Stimulated activated CD8-positive, alpha-beta memory T cell treated with anti-CD3 and anti-CD28 coated beads, Interleukin-7, amount 100 ng/mL, for 48 hours (primary cell): ENCODE measurements at regions not wholly inside any gene's neighbourhood (a gene's known extent, or its start where the extent isn't known, plus 50 kb on each side); places are given as distances from the start of the nearest gene placed in this dataset.

Experiments used
- DNase-seq, 2 donors: peaks; one replicate each; pipeline ENCODE4 v3.0.0-alpha.2; 2020; ENCODE audit warnings: low read depth in 1 of 2; ENCODE audit errors: extremely low read depth in 1 of 2

DNA sequence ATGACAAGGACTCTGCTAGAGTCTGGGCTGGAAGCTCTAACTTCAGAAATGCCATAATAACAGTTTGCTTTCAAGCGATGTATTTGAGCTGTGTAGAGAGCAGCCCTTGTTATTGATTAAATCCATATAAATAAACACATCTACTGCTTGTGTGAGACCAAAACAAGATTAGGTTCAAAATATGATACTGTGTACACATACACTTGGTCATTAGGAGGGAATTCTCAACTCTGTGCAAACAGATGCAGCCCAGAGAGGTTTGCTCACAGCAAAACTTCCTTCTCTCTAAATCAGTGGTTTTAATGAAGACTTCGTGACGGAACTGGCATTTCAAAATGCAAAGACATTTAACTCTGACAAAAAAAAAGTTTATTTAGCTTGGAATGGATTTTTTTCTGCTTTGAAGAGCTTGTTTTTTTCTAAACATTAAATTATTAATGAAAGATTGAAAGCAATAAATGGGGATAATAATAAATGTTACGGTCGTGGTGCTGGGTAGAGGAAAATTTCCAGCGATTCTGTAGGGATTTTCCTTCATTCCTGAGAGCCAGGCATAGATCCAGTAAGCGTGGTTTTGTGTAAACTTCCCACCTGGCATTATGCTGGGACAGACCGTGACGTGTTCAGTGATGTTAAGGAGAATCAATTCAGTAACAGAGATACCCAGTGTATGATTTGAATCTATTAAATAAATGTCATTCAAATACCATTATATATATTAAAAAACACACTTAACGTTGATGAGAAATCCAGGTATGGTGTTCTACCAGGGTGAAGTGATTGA, 213.7 kb downstream of the TEX29 start:
- no peak for DNase-seq

GRCh38 chr13:111534751-111535522, 214.5 kb downstream of the TEX29 start:
- no peak for DNase-seq

- no peak for DNase-seq
Observed at GRCh38 chr13:111535523-111535811, 215.0 kb downstream of the TEX29 start.

DNA sequence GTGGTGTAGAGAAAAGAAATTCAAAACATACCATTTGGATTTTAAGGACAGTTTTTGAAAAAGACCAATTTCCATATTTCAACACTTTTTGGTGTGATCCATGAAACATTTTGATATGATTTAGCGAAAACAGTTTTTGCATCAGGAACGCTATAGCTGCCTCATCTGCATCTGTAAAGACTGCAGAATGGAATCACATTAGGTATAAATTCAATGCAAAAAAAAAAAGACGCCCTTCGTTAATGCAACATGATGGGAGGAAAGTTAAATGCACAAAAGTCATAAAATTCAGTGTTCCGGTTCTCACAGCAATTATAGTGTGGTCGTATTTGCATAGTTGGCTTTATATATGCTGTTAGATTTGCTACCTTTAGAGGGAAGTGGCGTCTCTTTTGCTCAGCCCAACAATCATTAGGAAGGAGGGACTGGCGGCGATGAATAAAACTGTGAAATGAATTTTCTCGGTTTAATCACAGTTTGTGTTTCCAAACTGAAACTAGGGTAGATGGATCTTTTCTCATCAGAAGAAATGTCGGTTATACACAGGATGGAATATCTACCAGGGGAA, 215.7 kb downstream of the TEX29 start:
- DNase-seq: no peak

- DNase-seq: no peak
Observed at GRCh38 chr13:111537115-111537728, 216.8 kb downstream of the TEX29 start.

GRCh38 chr13:111537843-111538499, 217.5 kb downstream of the TEX29 start:
- DNase-seq: no peak

- no peak for DNase-seq
Observed at GRCh38 chr13:111539252-111539651, 218.8 kb downstream of the TEX29 start.

- DNase-seq: no peak
Observed at GRCh38 chr13:111539791-111540446, 219.5 kb downstream of the TEX29 start.

- no peak for DNase-seq
Observed at GRCh38 chr13:111540486-111540885, 220.0 kb downstream of the TEX29 start.

GRCh38 chr13:111541345-111541744, 220.9 kb downstream of the TEX29 start:
- no peak for DNase-seq

DNA sequence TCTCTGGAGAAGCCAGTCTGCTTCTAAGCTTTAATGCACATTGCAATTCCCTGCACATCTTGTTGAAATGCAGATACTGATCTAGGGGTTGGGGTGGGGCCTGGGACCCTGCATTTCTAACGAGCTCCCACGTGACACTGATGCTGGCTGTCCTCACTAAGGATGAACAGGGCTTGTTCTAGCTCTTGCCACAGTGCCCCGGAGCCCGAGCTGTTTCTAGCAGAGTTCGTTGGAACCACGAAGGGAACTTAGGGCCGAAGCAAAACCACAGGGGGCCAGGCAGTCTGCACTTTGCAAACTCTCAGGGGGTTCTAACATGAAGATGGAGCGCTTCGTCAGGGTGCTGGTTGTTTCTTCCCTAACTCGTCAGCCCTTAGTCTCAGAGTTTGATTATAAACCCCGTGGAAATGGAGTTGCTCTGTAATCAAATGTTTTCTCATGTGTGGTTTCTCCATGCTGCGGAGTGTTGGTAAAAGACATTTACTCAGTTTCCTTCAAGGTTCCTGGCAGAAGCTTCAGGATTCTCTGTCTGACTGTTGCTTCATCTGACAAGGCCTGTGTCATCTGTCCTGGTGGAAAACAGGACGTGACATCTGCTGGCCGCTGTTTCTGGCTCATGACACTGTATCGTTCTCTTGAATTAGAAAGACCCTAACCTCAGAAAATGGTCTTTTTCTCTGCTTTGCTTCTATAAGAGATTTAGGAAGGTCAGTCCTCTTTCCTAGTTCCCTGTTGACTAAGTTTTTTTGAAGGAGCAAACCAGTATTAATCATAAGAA, 221.5 kb downstream of the TEX29 start:
- no peak for DNase-seq

DNA sequence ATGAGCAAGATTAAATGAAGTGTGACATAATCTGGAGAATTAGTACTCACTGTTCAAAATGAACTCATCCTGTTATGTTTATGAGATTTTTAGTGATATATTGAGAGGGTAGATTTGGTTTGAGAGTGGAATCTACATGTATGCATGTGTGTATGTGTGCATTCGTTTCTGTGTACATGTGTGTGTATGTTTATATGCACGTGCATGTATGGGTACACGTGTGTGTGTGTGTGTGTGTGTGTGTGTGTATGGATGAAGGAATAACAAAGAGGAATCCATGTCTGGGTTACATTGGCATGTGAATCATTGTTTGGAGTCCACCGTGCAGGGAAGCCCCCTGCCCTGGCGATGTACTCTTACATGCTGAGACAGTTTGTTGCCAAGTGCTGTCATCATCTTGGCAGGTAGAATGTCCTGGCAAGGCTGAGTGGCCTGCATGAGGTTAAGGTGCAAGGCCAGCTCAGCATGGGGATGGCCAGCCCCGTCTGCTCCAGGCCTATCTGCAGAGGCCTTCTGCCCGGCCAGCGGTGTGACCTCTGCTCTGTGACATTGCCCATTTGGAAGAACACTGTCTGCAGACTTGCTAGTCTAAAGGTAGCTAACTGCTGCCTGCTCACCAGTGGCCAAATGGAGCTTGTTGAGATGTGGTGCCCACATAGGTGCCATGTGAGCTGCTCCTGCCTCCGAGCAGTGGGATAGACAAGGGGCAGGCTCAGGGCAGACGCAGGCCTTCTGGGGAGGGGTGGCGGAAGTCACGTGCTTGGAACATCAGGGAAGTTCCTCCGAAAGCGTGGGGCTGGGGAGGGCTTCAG, 222.3 kb downstream of the TEX29 start:
- DNase-seq: no peak

- DNase-seq: no peak
Observed at GRCh38 chr13:111546921-111547675, 226.7 kb downstream of the TEX29 start.

GRCh38 chr13:111547726-111548273, 227.4 kb downstream of the TEX29 start:
- DNase-seq: no peak

GRCh38 chr13:111548301-111548700, 227.9 kb downstream of the TEX29 start:
- no peak for DNase-seq

DNA sequence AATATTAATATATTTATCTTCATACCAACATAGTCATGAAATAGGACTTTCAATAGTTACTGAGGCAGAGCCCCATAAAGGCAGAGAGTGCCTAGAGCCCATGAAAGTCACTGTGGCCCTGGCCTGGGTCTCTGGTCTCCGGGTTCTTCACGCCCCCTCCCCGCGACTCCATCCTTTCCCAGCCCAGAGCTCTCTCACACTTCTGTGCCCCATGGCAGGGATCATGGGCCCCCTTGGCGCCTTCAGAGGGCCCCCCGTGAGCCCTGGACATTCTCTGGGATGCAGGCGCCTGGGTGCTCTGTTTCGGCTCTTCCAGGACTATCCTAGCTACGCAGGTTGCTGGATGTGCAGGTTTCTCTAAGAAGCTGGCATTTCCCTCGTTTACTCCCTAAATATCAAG, 228.4 kb downstream of the TEX29 start:
- DNase-seq: no peak

DNA sequence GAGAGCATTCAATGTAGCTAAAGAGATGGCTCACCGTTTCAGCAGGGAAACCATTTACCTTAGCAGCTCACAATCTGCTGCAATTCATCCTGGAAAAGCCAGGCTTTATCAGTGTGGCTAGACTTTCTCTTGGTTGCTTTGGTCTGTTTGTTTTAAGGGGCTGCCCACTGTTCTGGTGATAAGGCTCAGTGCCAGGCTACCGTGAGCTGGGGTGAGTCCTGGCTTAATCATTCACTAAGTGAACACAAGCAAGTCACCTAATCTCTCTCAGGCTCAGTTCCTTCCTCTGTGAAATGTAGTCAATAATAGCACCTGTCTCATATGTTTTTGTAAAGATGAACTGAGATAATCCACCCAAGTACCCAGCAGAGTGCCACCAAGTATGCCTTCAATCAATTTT, 229.0 kb downstream of the TEX29 start:
- no peak for DNase-seq

DNA sequence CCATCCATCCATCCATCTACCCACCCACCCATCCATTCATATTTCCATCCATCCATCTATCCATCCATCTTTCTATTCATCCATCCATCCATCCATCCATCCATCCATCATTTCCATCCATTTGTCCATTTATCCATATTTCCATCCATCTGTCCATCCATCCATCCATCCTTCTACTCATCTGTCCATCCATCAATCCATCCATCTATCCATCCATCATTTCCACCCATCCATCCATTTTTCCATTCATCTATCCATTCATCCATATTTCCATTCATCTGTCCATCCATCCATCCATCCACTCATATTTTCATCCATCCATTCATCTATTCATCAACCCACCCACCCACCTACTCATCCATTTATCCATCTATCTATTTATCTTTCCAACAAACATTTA, 229.6 kb downstream of the TEX29 start:
- no peak for DNase-seq
